NCI-H1694 treated with DMSO at 0.1 percent for 48 hours (cell line): ENCODE measurements at regions not wholly inside any gene's neighbourhood (a gene's known extent, or its start where the extent isn't known, plus 50 kb on each side); places are given as distances from the start of the nearest gene placed in this dataset.
"Not testable (repeated sequence)": the region's sequence is repeated elsewhere in the genome, so short reads cannot be mapped to it uniquely, and the experiment has no call there.

Experiments
- DNase-seq: peaks from one replicate; lab custom pipeline; 2025; lab: John Stamatoyannopoulos, UW

GRCh38 chr15:44849701-44850403 lies 106.6 kb upstream of the TERB2 start:
- not testable (repeated sequence) for DNase-seq

GRCh38 chr15:44853304-44853950 lies 103.1 kb upstream of the TERB2 start:
- DNase-seq: peak; percentile 14

- not testable (repeated sequence) for DNase-seq
These were observed 101.8 kb upstream of the TERB2 start for GRCh38 chr15:44854696-44855095.

GRCh38 chr15:44856284-44856683 lies 100.2 kb upstream of the TERB2 start:
- not testable (repeated sequence) for DNase-seq

GRCh38 chr15:44857164-44857710 lies 99.2 kb upstream of the TERB2 start:
- not testable (repeated sequence) for DNase-seq

- DNase-seq: not testable (repeated sequence)
These were observed 97.4 kb upstream of the TERB2 start for GRCh38 chr15:44859088-44859487.

- DNase-seq: not testable (repeated sequence)
These were observed 96.3 kb upstream of the TERB2 start for GRCh38 chr15:44860168-44860567.

- DNase-seq: no peak
These were observed 95.0 kb upstream of the TERB2 start for GRCh38 chr15:44861439-44861910.

- no peak for DNase-seq
These were observed 94.6 kb upstream of the TERB2 start for GRCh38 chr15:44861917-44862316.

- DNase-seq: not testable (repeated sequence)
These were observed 93.6 kb upstream of the TERB2 start for GRCh38 chr15:44862866-44863265.

- not testable (repeated sequence) for DNase-seq
These were observed 88.4 kb upstream of the TERB2 start for GRCh38 chr15:44868100-44868499.

- DNase-seq: not testable (repeated sequence)
These were observed 86.4 kb upstream of the TERB2 start for GRCh38 chr15:44870125-44870524.

GRCh38 chr15:44873103-44873502 lies 83.4 kb upstream of the TERB2 start:
- no peak for DNase-seq

GRCh38 chr15:44879066-44879465 lies 77.4 kb upstream of the TERB2 start:
- DNase-seq: no peak

GRCh38 chr15:44882499-44882968 lies 74.0 kb upstream of the TERB2 start:
- no peak for DNase-seq

- no peak for DNase-seq
These were observed 73.1 kb upstream of the TERB2 start for GRCh38 chr15:44883199-44883877.

GRCh38 chr15:44898890-44899651 lies 57.4 kb upstream of the TERB2 start:
- DNase-seq: not testable (repeated sequence)

- not testable (repeated sequence) for DNase-seq
These were observed 56.7 kb upstream of the TERB2 start for GRCh38 chr15:44899775-44900174.

- DNase-seq: not testable (repeated sequence)
These were observed 55.7 kb upstream of the TERB2 start for GRCh38 chr15:44900796-44901195.

GRCh38 chr15:44903281-44903680 lies 53.2 kb upstream of the TERB2 start:
- not testable (repeated sequence) for DNase-seq

GRCh38 chr15:44904651-44905340 lies 51.7 kb upstream of the TERB2 start:
- DNase-seq: not testable (repeated sequence)
